H1 (cell line): ENCODE measurements at regions not wholly inside any gene's neighbourhood (a gene's known extent, or its start where the extent isn't known, plus 50 kb on each side); places are given as distances from the start of the nearest gene placed in this dataset.

Experiments used
- CTCF ChIA-PET: fragments of 300-600 bp; sonication (Branson Sonifier 250); formaldehyde crosslinking; loops from one replicate; lab custom pipeline; 2021; ENCODE audit not compliant: partially characterized antibody; lab: Charles Lee
- POLR2A ChIA-PET: fragments of 300-600 bp; sonication (Branson Sonifier 250); formaldehyde crosslinking; loops from one replicate; lab custom pipeline; 2021; ENCODE audit warnings: inconsistent platforms; ENCODE audit not compliant: partially characterized antibody; lab: Charles Lee
- DNase-seq, 2 experiments: peaks; one replicate each; pipeline versions ENCODE4 v3.0.0 to v3.0.0-alpha.2; 2010 to 2022; ENCODE audit warnings: low spot score in 2 of 2, low read depth in 1 of 2, mixed read lengths in 1 of 2
- FAIRE-seq: peaks from 2 replicates; lab custom pipeline; 2011; peaks lifted over from hg19 to GRCh38; lab: Jason Lieb, UNC
- H2AFZ ChIP-seq: 2 replicates; pipeline ENCODE4 v1.8.1; 2012; ENCODE audit warnings: low read length, inconsistent platforms
- H2AK5ac ChIP-seq: 2 replicates; pipeline ENCODE4 v1.6.1; 2013; ENCODE audit warnings: low read depth, low read length
- H2BK120ac ChIP-seq: replicated peaks from 2 replicates; pipeline ENCODE3; 2013; ENCODE audit warnings: low read depth, low read length, inconsistent platforms
- H2BK12ac ChIP-seq: 2 replicates; pipeline ENCODE4 v1.6.1; 2013; ENCODE audit warnings: low read depth, low read length
- H2BK15ac ChIP-seq: 2 replicates; pipeline ENCODE4 v1.6.1; 2013; ENCODE audit warnings: low read length
- H2BK20ac ChIP-seq: 2 replicates; pipeline ENCODE4 v1.6.1; 2013; ENCODE audit warnings: low read length
- H2BK5ac ChIP-seq: 2 replicates; pipeline ENCODE4 v1.6.1; 2013; ENCODE audit warnings: low read depth, low read length
- H3K14ac ChIP-seq: 2 replicates; pipeline ENCODE4 v1.6.1; 2013; ENCODE audit warnings: inconsistent platforms; ENCODE audit not compliant: insufficient read length
- H3K18ac ChIP-seq: 2 replicates; pipeline ENCODE4 v1.6.1; 2013; ENCODE audit warnings: low read length; ENCODE audit errors: extremely low read depth
- H3K23ac ChIP-seq: 2 replicates; pipeline ENCODE4 v1.6.1; 2013; ENCODE audit warnings: inconsistent platforms; ENCODE audit not compliant: insufficient read length
- H3K23me2 ChIP-seq: 2 replicates; pipeline ENCODE4 v1.6.1; 2013; ENCODE audit warnings: low read depth, low read length
- H3K27ac ChIP-seq: 2 replicates; pipeline ENCODE4 v1.6.1; 2011; ENCODE audit warnings: low read depth, low read length, inconsistent platforms
- H3K27me3 ChIP-seq, 4 experiments: replicated peaks in 1 of 4; 1 replicate in 1 of 4; 2 replicates in 3 of 4; pipeline versions ENCODE4 v1.6.1 to v1.8.1; 2011 to 2013; ENCODE audit warnings: low read length in 3 of 4, mild to moderate bottlenecking in 3 of 4, inconsistent platforms in 2 of 4, mixed read lengths in 2 of 4, moderate library complexity in 1 of 4; ENCODE audit not compliant: control insufficient read depth in 3 of 4, insufficient read depth in 3 of 4; ENCODE audit errors: extremely low read depth in 1 of 4
- H3K36me3 ChIP-seq, 4 experiments: 2 replicates each; pipeline versions ENCODE4 v1.6.1 to v1.8.1; 2011 to 2013; ENCODE audit warnings: mild to moderate bottlenecking in 4 of 4, low read length in 3 of 4, moderate library complexity in 2 of 4, control low read depth in 1 of 4, inconsistent platforms in 1 of 4; ENCODE audit not compliant: insufficient read depth in 4 of 4, control insufficient read depth in 2 of 4
- H3K4ac ChIP-seq: replicated peaks from 2 replicates; pipeline ENCODE3; 2013; ENCODE audit warnings: low read length, low read depth, mixed read lengths, inconsistent platforms; ENCODE audit not compliant: insufficient read length
- H3K4me1 ChIP-seq, 4 experiments: replicated peaks in 1 of 4; 1 replicate in 1 of 4; 2 replicates in 3 of 4; pipeline versions ENCODE4 v1.6.1 to v1.8.1; 2011 to 2013; ENCODE audit warnings: low read length in 3 of 4, inconsistent platforms in 2 of 4, mixed read lengths in 1 of 4; ENCODE audit not compliant: insufficient read depth in 4 of 4, control insufficient read depth in 3 of 4
- H3K4me2 ChIP-seq, 2 experiments: 2 replicates each; pipeline versions ENCODE4 v1.6.1 to v1.8.1; 2011 to 2013; ENCODE audit warnings: low read depth in 2 of 2, low read length in 2 of 2, control low read depth in 1 of 2, inconsistent platforms in 1 of 2, mild to moderate bottlenecking in 1 of 2; ENCODE audit not compliant: insufficient read depth in 1 of 2
- H3K4me3 ChIP-seq, 4 experiments: fragments of 200-600, 300-600 bp in 1 of 4; sonication (generic), shearing (Covaris generic), sonication (Bioruptor Twin) in 1 of 4; 2 replicates each; pipeline versions ENCODE4 v1.5.1 to v1.8.1; 2011 to 2016; ENCODE audit warnings: low read length in 4 of 4, low read depth in 3 of 4, control low read depth in 2 of 4, inconsistent platforms in 2 of 4, mild to moderate bottlenecking in 2 of 4, mixed read lengths in 1 of 4, moderate library complexity in 1 of 4; ENCODE audit not compliant: insufficient read depth in 2 of 4; ENCODE audit errors: extremely low read depth in 1 of 4
- H3K56ac ChIP-seq: replicated peaks from 2 replicates; pipeline ENCODE3; 2013; ENCODE audit warnings: low read depth, mild to moderate bottlenecking, mixed read lengths, low read length, inconsistent platforms; ENCODE audit not compliant: insufficient read length
- H3K79me1 ChIP-seq: 2 replicates; pipeline ENCODE4 v1.6.1; 2013; ENCODE audit warnings: low read depth, low read length, control low read depth
- H3K79me2 ChIP-seq, 2 experiments: 2 replicates each; pipeline versions ENCODE4 v1.6.1 to v1.8.1; 2012 to 2013; ENCODE audit warnings: low read length in 2 of 2, mild to moderate bottlenecking in 2 of 2, inconsistent platforms in 1 of 2; ENCODE audit not compliant: insufficient read depth in 2 of 2, control insufficient read depth in 1 of 2
- H3K9ac ChIP-seq, 4 experiments: replicated peaks in 1 of 4; 1 replicate in 1 of 4; 2 replicates in 3 of 4; pipeline versions ENCODE4 v1.6.1 to v1.8.1; 2011 to 2013; ENCODE audit warnings: low read depth in 3 of 4, low read length in 3 of 4, control low read depth in 2 of 4, mild to moderate bottlenecking in 2 of 4, moderate library complexity in 2 of 4, inconsistent platforms in 1 of 4; ENCODE audit errors: extremely low read depth in 1 of 4
- H3K9me3 ChIP-seq, 2 experiments: 2 replicates each; pipeline versions ENCODE4 v1.6.1 to v1.8.1; 2012 to 2013; ENCODE audit warnings: mild to moderate bottlenecking in 2 of 2, moderate library complexity in 2 of 2, control low read depth in 1 of 2, inconsistent platforms in 1 of 2, low read depth in 1 of 2, low read length in 1 of 2, mixed read lengths in 1 of 2; ENCODE audit not compliant: insufficient read depth in 2 of 2
- H4K20me1 ChIP-seq, 2 experiments: replicated peaks in 1 of 2; 2 replicates each; pipeline versions ENCODE3 to v1.8.1; 2011 to 2013; ENCODE audit warnings: inconsistent platforms in 2 of 2, low read length in 2 of 2, mild to moderate bottlenecking in 1 of 2; ENCODE audit not compliant: insufficient read depth in 2 of 2, control insufficient read depth in 1 of 2
- H4K5ac ChIP-seq: 2 replicates; pipeline ENCODE4 v1.6.1; 2013; ENCODE audit warnings: low read length, low read depth, mixed read lengths, inconsistent platforms; ENCODE audit not compliant: insufficient read length
- H4K8ac ChIP-seq: 2 replicates; pipeline ENCODE4 v1.8.0; 2013; ENCODE audit warnings: mild to moderate bottlenecking, moderate library complexity, low read length, inconsistent platforms; ENCODE audit not compliant: insufficient read depth; ENCODE audit errors: extremely low read depth
- H4K91ac ChIP-seq: replicated peaks from 2 replicates; pipeline ENCODE3; 2013; ENCODE audit warnings: low read length, mixed read lengths, inconsistent platforms; ENCODE audit not compliant: insufficient read length
- EZH2 ChIP-seq: fragments of 200-600 bp; sonication (generic); IDR thresholded peaks from 2 replicates; pipeline ENCODE4 v1.7.1; 2012; ENCODE audit warnings: low read depth, mild to moderate bottlenecking, moderate library complexity, low read length, inconsistent platforms; ENCODE audit not compliant: severe bottlenecking
- JUND ChIP-seq: IDR thresholded peaks from 2 replicates; pipeline ENCODE4 v1.6.1; 2011; ENCODE audit warnings: mild to moderate bottlenecking, improper control_type of control experiment, low read length
- MAX ChIP-seq: IDR thresholded peaks from 2 replicates; pipeline ENCODE4 v1.6.1; 2012; ENCODE audit warnings: inconsistent platforms
- WGBS, 2 experiments: shearing (Covaris generic) in 1 of 2; methylation state at CpG; one replicate each; pipeline versions ENCODE4 v1.1.6 to v1.1.7; 2013 to 2015; ENCODE audit warnings: low lambda C conversion rate in 2 of 2, mixed read lengths in 2 of 2, inconsistent platforms in 1 of 2, low coverage in 1 of 2, missing lambda C conversion rate in 1 of 2; ENCODE audit not compliant: insufficient replicate concordance in 2 of 2, insufficient coverage in 1 of 2, insufficient read length in 1 of 2; ENCODE audit errors: extremely low coverage in 1 of 2, missing lambda C conversion rate in 1 of 2; 5-methylcytosine and 5-hydroxymethylcytosine counted together

GRCh38 chr4:153110739-153111138 is 93.5 kb upstream of the TRIM2 start:
- no peak for FAIRE-seq
- H3K9me3 ChIP-seq, result no peaks in the 10 kb centered on the region

More at GRCh38 chr4:153110739-153111138, 93.5 kb upstream of the TRIM2 start:
- Histone ChIP-seq H3K36me3 (no peaks in the 10 kb centered on the region), H3K27me3 (no peaks in the 10 kb centered on the region; a peak in 1 of 7 replicates), H3K14ac (no peak overlapping the region), H3K4me3 (no peak overlapping the region), H3K4ac (no peak overlapping the region), H3K23ac (no peak overlapping the region), H2BK20ac (no peak overlapping the region), H3K4me2 (no peak overlapping the region), H3K56ac (no peak overlapping the region), H2BK120ac (no peak overlapping the region), H4K20me1 (no peaks in the 10 kb centered on the region), H4K5ac (no peak overlapping the region), H2AFZ (no peak overlapping the region), H2BK5ac (no peak overlapping the region), H2AK5ac (no peak overlapping the region), H2BK15ac (no peak overlapping the region), H4K91ac (no peak overlapping the region), H3K23me2 (no peaks in the 10 kb centered on the region), H4K8ac (no peak overlapping the region), H3K9ac (no peak overlapping the region), H2BK12ac (no peak overlapping the region), H3K79me2 (no peaks in the 10 kb centered on the region), H3K4me1 (peaks cover 0 to 4% (median 0%) of the 10 kb centered on the region in 4 experiments; a peak in 2 of 7 replicates), H3K79me1 (no peaks in the 10 kb centered on the region), H3K27ac (no peak overlapping the region), H3K18ac (no peak overlapping the region)
- ChIA-PET POLR2A (interaction anchor here (1.2 kb wide), 1 partner anchor 16 kb away, joined by 4 read pairs; no protein-coding TSS in a partner anchor), CTCF (interaction anchor here (0.7 to 10.3 kb wide), 10 partner anchors 14 to 1255 kb away, joined by 3 to 72 read pairs (median 3); no protein-coding TSS in a partner anchor)
- DNase-seq, result no peak
- 73% methylated on average over 5 of the region's 6 CpGs; no CpG with 5 or more reads in 1 of the 2 experiments for WGBS, 2 experiments
- TF ChIP-seq EZH2 (no peak), JUND (no peak), MAX (no peak)
